ENCODE measurements at regions not wholly inside any gene's neighbourhood (a gene's known extent, or its start where the extent isn't known, plus 50 kb on each side); places are given as distances from the start of the nearest gene placed in this dataset.
"Not testable (repeated sequence)": the region's sequence is repeated elsewhere in the genome, so short reads cannot be mapped to it uniquely, and the experiment has no call there.

DNA sequence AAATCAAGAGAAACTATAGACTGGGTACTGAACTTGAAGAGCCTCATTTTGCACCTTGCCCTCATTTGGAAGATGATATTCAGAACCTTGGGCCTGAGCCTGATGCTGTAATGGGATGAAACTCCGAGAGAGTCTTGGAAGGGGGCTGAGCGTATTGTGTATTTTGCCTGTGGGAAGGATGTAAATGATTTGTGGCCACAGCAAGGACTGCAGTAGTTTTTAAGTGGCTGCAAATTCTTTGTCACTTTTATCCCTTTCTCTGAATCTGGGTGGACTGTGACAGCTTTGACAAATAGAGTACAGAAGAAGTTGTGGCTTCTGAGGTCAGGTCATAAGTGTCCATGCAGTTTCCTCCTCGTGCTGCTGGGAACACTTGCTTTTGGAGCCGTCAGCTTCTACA is 221.2 kb downstream of the ADRA2A start:
- Mint-ChIP-seq H3K9me3 (peaks cover 1% of the 10 kb centered on the region), H3K36me3 (no peaks in the 10 kb centered on the region), H3K4me3 (no peak overlapping the region), H3K27me3 (peaks cover 12% of the 10 kb centered on the region), H3K4me1 (no peaks in the 10 kb centered on the region), H3K27ac (no peak overlapping the region)
- no peak for DNase-seq
- POLR2A ChIA-PET: no interaction called here
- ATAC-seq (ENCODE audit: low read depth): no peak

DNA sequence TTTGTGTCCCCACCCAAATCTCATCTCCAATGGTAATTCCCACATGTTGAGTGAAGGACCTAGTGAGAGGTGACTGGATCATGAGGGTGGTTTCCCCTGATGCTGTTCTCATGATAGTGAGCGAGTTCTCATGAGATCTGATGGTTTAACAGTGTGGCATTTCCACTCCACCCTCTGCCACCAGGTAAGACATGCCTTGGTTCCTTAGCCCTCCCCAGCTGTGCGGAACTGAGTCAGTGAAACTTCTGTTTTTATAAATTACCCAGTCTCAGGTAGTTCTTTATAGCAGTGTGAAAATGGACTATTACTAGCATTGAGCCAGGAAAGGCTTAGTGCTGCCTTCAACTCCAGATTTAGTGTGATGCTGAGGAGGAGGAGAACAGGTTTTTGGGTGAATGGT is 222.2 kb downstream of the ADRA2A start:
- H3K4me1 Mint-ChIP-seq: no peaks in the 10 kb centered on the region
- peaks cover 1% of the 10 kb centered on the region for H3K9me3 Mint-ChIP-seq
- DNase-seq (no peak), ATAC-seq (ENCODE audit: low read depth) (no peak)
- H3K36me3 Mint-ChIP-seq: no peaks in the 10 kb centered on the region
- POLR2A ChIA-PET: no interaction called here
- H3K27ac Mint-ChIP-seq: no peak overlapping the region
- no peak overlapping the region for H3K4me3 Mint-ChIP-seq
- H3K27me3 Mint-ChIP-seq: peaks cover 14% of the 10 kb centered on the region

DNA sequence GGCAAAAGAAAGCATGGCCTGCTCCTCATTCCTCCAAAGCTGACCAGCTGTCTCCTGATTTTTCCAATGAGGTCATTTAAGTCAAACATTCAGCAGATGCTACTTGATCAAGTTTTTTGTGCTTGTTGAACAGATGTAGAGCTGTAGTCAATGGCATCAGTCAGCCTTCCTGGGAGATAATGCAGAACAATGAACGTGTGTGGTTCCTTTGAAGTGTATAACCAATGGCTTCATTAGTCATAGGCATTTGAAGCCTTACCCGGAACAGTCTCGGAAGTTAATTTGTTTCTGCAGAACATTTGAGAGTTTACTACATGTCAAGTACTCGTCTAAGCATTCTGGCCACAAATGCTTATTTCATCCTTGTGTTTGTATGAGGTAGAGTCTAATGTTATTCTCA is 227.1 kb downstream of the ADRA2A start:
- DNase-seq (no peak), ATAC-seq (ENCODE audit: low read depth) (no peak)
- POLR2A ChIA-PET: no interaction called here
- H3K27me3 Mint-ChIP-seq: peaks cover 3% of the 10 kb centered on the region
- no peaks in the 10 kb centered on the region for H3K36me3 Mint-ChIP-seq
- no peaks in the 10 kb centered on the region for H3K9me3 Mint-ChIP-seq
- no peak overlapping the region for H3K27ac Mint-ChIP-seq
- no peak overlapping the region for H3K4me3 Mint-ChIP-seq
- no peaks in the 10 kb centered on the region for H3K4me1 Mint-ChIP-seq

DNA sequence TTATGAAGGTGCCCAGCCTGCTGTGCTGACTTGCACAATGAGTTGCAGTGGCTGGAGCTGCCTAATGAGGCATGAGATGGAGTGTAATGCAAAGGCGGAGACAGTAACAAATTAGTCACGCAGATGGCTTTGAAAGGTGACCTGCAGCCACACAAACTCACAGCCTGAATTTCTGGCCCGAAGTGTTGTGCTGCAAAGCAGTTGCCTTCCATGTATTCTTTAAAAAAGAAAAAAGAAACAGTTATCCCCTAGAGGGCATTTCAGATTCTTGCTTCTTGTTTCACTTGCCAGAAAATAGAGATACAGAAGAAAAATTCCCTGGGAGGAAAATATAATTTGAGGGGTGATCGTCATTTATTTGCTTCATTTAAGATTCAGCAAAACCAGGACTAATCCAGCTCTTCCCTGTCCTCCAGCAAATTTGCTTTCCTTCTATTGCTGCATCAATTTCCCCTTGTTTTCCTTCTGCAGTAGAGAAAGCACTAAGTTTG is 239.9 kb downstream of the ADRA2A start:
- no peak overlapping the region for H3K4me3 Mint-ChIP-seq
- H3K27me3 Mint-ChIP-seq: peaks cover 9% of the 10 kb centered on the region
- ATAC-seq (ENCODE audit: low read depth): no peak
- no peaks in the 10 kb centered on the region for H3K4me1 Mint-ChIP-seq
- POLR2A ChIA-PET: no interaction called here
- H3K36me3 Mint-ChIP-seq: no peaks in the 10 kb centered on the region
- no peaks in the 10 kb centered on the region for H3K9me3 Mint-ChIP-seq
- no peak for DNase-seq
- H3K27ac Mint-ChIP-seq: no peak overlapping the region

DNA sequence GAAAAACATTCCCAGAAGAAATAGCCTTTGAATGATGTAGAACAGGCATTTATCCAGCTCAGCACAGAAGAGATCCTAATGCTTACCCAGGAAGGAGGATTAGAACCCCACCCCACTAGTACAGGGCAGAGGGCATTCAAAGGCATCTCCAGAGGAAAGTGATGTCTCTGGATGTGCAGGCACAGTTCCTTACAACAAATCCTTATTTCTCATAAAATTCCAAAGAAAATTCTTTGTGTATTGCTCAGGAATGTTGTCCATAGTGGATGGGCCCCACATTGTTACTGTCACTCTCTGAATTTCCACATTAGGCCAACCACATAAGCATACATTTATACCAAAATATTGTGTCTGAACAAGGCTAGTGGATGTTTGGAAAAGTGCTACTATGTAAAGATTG is 243.0 kb downstream of the ADRA2A start:
- ATAC-seq (ENCODE audit: low read depth): no peak
- no peak for DNase-seq
- Mint-ChIP-seq H3K27ac (no peak overlapping the region), H3K4me1 (no peaks in the 10 kb centered on the region), H3K9me3 (no peaks in the 10 kb centered on the region), H3K27me3 (peaks cover 9% of the 10 kb centered on the region), H3K36me3 (no peaks in the 10 kb centered on the region), H3K4me3 (no peak overlapping the region)
- POLR2A ChIA-PET: no interaction called here

DNA sequence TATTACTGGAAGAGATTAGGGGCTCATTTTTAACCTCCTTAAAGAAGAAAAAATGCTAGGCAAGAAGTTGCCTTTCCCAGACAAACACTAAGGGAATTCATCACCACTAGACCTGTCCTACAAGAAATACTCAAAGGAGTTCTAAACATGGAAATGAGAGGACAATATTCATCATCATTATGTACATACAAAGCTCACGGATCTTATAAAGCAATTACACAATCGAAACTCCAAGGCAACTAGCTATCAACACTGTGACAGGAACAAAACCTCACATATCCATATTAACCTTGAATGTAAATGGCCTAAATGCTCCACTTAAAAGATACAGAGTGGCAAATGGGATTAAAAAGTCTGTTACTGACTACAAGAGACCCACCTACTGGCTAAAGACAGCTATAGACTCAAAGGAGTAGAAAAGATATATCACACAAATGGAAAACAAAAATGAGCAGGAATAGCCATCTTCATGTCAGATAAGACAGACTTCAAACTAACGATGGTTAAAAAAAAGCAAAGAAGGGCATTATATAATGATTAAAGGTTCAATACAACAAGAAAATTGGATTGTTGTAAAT is 246.6 kb downstream of the ADRA2A start:
- DNase-seq (no peak), ATAC-seq (ENCODE audit: low read depth) (no peak)
- no peaks in the 10 kb centered on the region for H3K9me3 Mint-ChIP-seq
- no peak overlapping the region for H3K27ac Mint-ChIP-seq
- H3K27me3 Mint-ChIP-seq: peaks cover 2% of the 10 kb centered on the region
- no peaks in the 10 kb centered on the region for H3K4me1 Mint-ChIP-seq
- POLR2A ChIA-PET: no interaction called here
- no peak overlapping the region for H3K4me3 Mint-ChIP-seq
- H3K36me3 Mint-ChIP-seq: no peaks in the 10 kb centered on the region

DNA sequence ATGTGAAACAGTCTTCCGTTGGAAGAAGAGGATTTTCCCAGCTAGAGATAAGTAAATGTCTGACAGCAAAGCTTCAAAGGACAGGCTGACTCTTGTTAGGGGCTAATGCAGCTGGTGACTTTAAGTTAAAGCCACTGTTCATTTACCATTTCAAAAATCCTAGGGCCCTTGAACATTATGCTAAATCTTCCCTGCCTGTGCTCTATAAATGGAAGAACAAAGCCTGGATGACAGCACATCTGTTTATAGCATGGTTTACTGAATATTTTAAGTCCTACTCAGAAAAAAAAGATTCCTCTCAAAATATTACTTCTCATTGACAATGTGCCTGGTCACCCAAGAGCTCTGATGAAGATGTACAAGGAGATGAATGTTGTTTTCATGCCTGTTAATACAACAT is 255.3 kb downstream of the ADRA2A start:
- H3K36me3 Mint-ChIP-seq; H3K9me3 Mint-ChIP-seq; H3K27me3 Mint-ChIP-seq; ATAC-seq (ENCODE audit: low read depth); POLR2A ChIA-PET; H3K4me1 Mint-ChIP-seq; H3K27ac Mint-ChIP-seq; DNase-seq; H3K4me3 Mint-ChIP-seq: not testable (repeated sequence)

DNA sequence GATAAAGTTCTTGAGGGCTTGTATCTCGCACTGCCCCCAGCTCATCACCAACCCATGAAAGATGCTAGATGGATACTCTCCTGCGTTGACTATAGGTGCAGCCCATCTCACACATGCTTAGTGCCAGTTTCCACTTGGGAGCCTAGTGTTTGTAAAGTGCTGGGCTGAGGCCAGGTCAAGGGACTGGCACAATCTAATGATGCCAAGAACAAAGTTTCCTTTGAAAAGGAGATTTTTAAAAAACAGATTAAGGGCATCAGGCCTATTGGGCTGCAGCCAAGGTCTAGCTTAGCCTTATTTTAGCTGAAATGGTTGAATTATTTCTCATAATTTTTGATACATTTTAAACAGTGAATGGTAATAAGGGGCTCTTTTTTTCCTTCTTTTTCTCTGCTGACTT is 259.0 kb downstream of the ADRA2A start:
- POLR2A ChIA-PET: no interaction called here
- Mint-ChIP-seq H3K9me3 (peaks cover 8% of the 10 kb centered on the region), H3K27ac (no peak overlapping the region), H3K27me3 (no peaks in the 10 kb centered on the region), H3K36me3 (no peaks in the 10 kb centered on the region), H3K4me3 (no peak overlapping the region), H3K4me1 (no peaks in the 10 kb centered on the region)
- ATAC-seq (ENCODE audit: low read depth) (no peak), DNase-seq (no peak)

DNA sequence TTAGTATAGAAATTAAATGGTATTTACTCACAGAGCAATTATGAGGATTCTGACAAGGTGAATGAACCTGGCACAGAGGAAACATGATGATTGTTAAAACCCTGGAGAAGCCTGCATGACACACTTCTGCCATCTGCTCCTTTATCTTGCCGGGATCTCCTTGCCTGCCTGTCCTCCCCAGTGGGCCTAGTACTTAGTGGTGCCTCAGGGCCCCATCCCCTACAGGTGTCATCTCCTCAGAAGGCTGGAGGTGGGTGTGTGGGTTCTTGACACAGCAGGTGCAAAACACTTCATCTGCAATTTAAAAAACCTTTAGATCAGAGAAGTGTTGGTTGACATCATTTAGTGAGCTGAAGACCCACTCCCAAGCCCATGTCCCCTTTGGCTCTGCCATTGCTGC is 261.2 kb downstream of the ADRA2A start:
- Mint-ChIP-seq H3K4me1 (no peaks in the 10 kb centered on the region), H3K4me3 (no peak overlapping the region), H3K9me3 (peaks cover 19% of the 10 kb centered on the region), H3K36me3 (no peaks in the 10 kb centered on the region), H3K27ac (no peak overlapping the region), H3K27me3 (no peaks in the 10 kb centered on the region)
- DNase-seq (no peak), ATAC-seq (ENCODE audit: low read depth) (no peak)
- POLR2A ChIA-PET: no interaction called here

DNA sequence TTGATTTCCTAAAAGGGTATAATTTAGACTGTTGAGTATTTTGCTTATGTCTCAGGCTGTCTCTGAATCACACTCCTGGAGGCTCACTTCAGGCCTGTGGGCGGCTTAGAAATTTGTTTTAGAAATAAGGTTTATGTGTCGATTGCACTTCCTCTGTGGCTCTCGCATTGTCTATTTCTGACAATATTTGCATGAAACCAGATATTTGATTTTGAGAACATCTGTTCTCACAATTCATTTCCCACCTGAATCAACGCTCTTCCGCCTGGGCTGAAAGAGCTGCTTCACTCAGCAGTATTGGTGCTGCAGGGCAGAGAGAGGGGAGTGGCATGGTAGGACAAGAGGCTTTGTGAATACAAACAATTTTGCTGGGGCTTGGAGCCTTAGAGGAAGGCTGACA is 262.0 kb downstream of the ADRA2A start:
- Mint-ChIP-seq H3K27ac (no peak overlapping the region), H3K4me1 (no peaks in the 10 kb centered on the region), H3K9me3 (peaks cover 20% of the 10 kb centered on the region), H3K4me3 (no peak overlapping the region), H3K27me3 (no peaks in the 10 kb centered on the region), H3K36me3 (no peaks in the 10 kb centered on the region)
- POLR2A ChIA-PET: no interaction called here
- ATAC-seq (ENCODE audit: low read depth) (no peak), DNase-seq (no peak)

DNA sequence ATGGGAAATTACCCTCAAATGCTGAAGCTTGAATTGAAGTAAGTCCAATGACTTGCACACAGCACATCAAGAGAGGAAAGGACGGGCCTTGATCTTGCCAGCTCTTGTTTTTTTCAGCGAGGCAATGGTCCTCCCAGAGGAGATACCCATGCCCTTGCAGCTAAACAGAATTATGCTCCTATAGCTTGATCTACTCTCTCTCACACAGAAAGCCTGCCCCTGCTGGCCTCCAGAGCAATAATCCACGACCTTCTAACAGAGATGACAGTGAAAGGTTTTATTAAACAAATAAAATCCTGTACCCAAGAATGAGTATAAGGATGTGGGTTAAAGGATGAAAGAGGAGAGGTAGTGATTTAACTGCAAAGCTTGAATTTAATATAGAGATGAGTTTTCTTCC is 268.0 kb downstream of the ADRA2A start:
- Mint-ChIP-seq H3K36me3 (no peaks in the 10 kb centered on the region), H3K27ac (no peak overlapping the region), H3K9me3 (peaks cover 17% of the 10 kb centered on the region), H3K4me1 (no peaks in the 10 kb centered on the region), H3K4me3 (no peak overlapping the region), H3K27me3 (peaks cover 3% of the 10 kb centered on the region)
- DNase-seq: no peak
- no peak for ATAC-seq (ENCODE audit: low read depth)
- POLR2A ChIA-PET: no interaction called here

DNA sequence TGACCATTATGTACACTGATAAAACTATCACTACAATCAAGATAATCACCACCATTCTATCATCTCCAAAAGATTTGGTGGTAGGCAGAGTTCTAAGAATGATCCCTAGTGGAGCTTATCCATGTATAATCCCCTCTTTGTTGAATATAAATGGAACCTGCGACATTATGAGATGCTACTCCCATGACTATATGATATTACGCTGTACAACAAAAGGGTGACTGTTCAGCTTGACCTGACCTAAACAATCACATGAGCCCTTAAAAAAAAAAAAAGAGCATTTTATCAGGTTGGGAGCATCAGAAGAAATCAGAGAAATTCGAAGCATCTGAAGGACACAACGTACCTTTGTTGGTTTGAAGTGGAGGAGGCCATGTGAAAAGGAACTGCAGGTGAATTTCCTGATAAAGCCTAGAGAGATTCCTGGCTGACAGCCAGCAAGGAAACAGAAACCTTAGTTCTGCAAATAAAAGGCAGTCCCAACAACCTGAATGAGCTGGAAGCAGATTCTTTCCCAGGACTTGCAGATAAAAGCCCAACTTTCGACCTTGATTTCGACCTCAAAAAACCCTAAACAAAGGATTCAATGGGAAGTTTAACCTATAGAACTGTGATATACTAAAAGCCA is 270.7 kb downstream of the ADRA2A start:
- peaks cover 3% of the 10 kb centered on the region for H3K9me3 Mint-ChIP-seq
- H3K4me1 Mint-ChIP-seq: no peaks in the 10 kb centered on the region
- H3K27me3 Mint-ChIP-seq: peaks cover 6% of the 10 kb centered on the region
- H3K27ac Mint-ChIP-seq: no peak overlapping the region
- ATAC-seq (ENCODE audit: low read depth) (no peak), DNase-seq (no peak)
- H3K4me3 Mint-ChIP-seq: no peak overlapping the region
- H3K36me3 Mint-ChIP-seq: no peaks in the 10 kb centered on the region
- POLR2A ChIA-PET: no interaction called here

DNA sequence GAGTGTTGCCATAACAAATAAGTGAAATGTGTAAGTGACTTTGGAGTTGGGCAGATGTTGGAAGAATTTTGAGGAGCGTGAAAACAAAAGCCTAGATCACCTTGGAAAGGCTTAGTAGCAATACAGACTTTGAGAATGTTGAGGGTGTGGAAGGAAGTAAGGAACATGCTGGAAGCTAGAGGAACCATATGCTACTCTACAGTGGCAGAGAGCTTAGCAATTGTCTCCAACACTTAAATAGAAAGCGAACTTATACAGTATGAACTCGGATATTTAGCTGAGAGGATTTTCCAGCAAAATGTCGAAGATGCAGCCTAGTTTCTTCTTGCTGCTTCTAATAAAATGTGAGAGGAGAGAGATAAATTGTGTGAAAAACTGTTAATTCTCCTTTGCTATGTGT is 271.2 kb downstream of the ADRA2A start:
- no peaks in the 10 kb centered on the region for H3K36me3 Mint-ChIP-seq
- peaks cover 1% of the 10 kb centered on the region for H3K9me3 Mint-ChIP-seq
- ATAC-seq (ENCODE audit: low read depth): no peak
- H3K4me1 Mint-ChIP-seq: no peaks in the 10 kb centered on the region
- no peak overlapping the region for H3K4me3 Mint-ChIP-seq
- POLR2A ChIA-PET: no interaction called here
- DNase-seq: no peak
- H3K27ac Mint-ChIP-seq: no peak overlapping the region
- peaks cover 7% of the 10 kb centered on the region for H3K27me3 Mint-ChIP-seq

DNA sequence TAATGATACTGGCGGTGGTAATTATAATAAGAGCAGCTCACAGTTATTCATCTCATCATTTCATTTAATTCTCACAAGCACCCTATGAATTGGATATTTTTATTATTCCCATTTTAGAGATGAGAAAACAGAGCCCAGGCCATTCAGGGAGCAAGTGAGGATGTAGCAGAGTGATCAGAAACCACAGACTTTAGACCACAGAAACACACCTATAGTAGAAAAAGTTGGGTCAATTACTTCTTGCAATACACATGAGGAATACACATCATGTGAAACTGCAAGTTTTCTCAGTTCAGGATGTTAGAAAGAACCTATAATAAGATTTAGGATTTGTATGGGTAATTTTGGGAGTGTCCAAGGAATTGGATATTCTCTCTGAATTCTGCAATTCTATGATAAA is 278.0 kb downstream of the ADRA2A start:
- H3K4me1 Mint-ChIP-seq: no peaks in the 10 kb centered on the region
- H3K36me3 Mint-ChIP-seq: no peaks in the 10 kb centered on the region
- H3K9me3 Mint-ChIP-seq: no peaks in the 10 kb centered on the region
- no peak overlapping the region for H3K4me3 Mint-ChIP-seq
- no peak overlapping the region for H3K27ac Mint-ChIP-seq
- DNase-seq (no peak), ATAC-seq (ENCODE audit: low read depth) (no peak)
- POLR2A ChIA-PET: no interaction called here
- H3K27me3 Mint-ChIP-seq: peaks cover 14% of the 10 kb centered on the region

DNA sequence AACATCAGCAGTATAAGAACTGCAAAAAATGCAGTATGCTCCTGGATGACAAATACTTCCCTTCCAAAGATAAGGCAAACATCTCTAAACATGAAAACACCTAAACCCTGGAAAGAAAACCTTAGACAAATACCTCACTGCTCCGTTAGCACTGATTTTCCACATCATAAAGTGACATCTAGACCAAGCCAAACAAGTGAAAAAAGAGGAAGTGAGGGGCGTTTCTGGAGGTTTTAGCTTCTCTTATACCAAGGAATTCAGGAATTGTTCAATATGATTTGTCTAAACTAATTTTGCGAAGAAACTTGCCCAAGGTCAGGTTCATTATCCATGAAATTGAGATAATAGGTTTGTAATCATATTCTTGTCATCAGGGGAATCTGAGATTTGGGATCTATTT is 279.7 kb downstream of the ADRA2A start:
- peaks cover 14% of the 10 kb centered on the region for H3K27me3 Mint-ChIP-seq
- no peaks in the 10 kb centered on the region for H3K36me3 Mint-ChIP-seq
- no peaks in the 10 kb centered on the region for H3K4me1 Mint-ChIP-seq
- DNase-seq: no peak
- H3K27ac Mint-ChIP-seq: no peak overlapping the region
- POLR2A ChIA-PET: no interaction called here
- no peaks in the 10 kb centered on the region for H3K9me3 Mint-ChIP-seq
- ATAC-seq (ENCODE audit: low read depth): no peak
- H3K4me3 Mint-ChIP-seq: no peak overlapping the region
